Glutamatergic neuron (in vitro differentiated cells): ENCODE measurements at regions not wholly inside any gene's neighbourhood (a gene's known extent, or its start where the extent isn't known, plus 50 kb on each side); places are given as distances from the start of the nearest gene placed in this dataset.

Experiments
- DNase-seq: peaks from one replicate; pipeline ENCODE4 v3.0.0; 2022
- H3K27ac Mint-ChIP-seq: one replicate; pipeline ENCODE4 v1.8.0; 2020; ENCODE audit warnings: mild to moderate bottlenecking, mixed read lengths, inconsistent platforms; ENCODE audit not compliant: unreplicated experiment
- H3K27me3 Mint-ChIP-seq: one replicate; pipeline ENCODE4 v1.8.0; 2020; ENCODE audit warnings: mild to moderate bottlenecking, moderate library complexity, mixed read lengths, inconsistent platforms; ENCODE audit not compliant: unreplicated experiment
- H3K36me3 Mint-ChIP-seq: one replicate; pipeline ENCODE4 v1.8.0; 2020; ENCODE audit warnings: mild to moderate bottlenecking, mixed read lengths, inconsistent platforms; ENCODE audit not compliant: unreplicated experiment
- H3K4me1 Mint-ChIP-seq: one replicate; pipeline ENCODE4 v1.8.0; 2020; ENCODE audit warnings: mild to moderate bottlenecking, low read depth, mixed read lengths, inconsistent platforms; ENCODE audit not compliant: unreplicated experiment
- H3K4me3 Mint-ChIP-seq: one replicate; pipeline ENCODE4 v1.8.0; 2020; ENCODE audit warnings: mild to moderate bottlenecking, mixed read lengths, inconsistent platforms; ENCODE audit not compliant: unreplicated experiment
- H3K9me3 Mint-ChIP-seq: one replicate; pipeline ENCODE4 v1.8.0; 2020; ENCODE audit warnings: mild to moderate bottlenecking, moderate library complexity, mixed read lengths, inconsistent platforms; ENCODE audit not compliant: unreplicated experiment
- TF ChIP-seq, protein P1 (sequence below): fragments of 200-600 bp; sonication (generic); IDR thresholded peaks from one replicate; pipeline ENCODE4 v1.5.0; 2021; ENCODE audit not compliant: partially characterized antibody, unreplicated experiment

DNA sequence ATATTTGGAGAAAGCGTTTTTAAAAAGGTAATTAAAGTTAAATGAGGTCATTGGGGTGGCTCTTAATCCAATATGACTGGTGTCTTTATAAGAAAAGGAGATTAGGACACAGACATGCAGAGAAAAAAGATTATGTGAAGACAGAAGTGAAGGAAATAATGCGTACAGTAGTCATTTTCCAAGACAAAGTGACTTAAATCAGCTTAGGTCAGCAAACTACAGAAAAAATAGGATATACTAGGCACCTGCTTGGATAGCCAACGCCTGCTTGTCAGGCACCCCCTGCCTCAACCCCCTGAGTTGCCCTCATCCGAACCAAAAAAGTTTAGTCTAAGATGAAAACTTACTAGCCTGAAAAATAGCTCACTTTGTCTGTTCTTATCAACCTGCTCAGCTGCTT is 58.2 kb upstream of the SPAG17 start:
- no peak overlapping the region for H3K4me3 Mint-ChIP-seq
- H3K36me3 Mint-ChIP-seq, result peaks cover 11% of the 10 kb centered on the region
- H3K27me3 Mint-ChIP-seq, result no peaks in the 10 kb centered on the region
- TF ChIP-seq, protein P1, sequence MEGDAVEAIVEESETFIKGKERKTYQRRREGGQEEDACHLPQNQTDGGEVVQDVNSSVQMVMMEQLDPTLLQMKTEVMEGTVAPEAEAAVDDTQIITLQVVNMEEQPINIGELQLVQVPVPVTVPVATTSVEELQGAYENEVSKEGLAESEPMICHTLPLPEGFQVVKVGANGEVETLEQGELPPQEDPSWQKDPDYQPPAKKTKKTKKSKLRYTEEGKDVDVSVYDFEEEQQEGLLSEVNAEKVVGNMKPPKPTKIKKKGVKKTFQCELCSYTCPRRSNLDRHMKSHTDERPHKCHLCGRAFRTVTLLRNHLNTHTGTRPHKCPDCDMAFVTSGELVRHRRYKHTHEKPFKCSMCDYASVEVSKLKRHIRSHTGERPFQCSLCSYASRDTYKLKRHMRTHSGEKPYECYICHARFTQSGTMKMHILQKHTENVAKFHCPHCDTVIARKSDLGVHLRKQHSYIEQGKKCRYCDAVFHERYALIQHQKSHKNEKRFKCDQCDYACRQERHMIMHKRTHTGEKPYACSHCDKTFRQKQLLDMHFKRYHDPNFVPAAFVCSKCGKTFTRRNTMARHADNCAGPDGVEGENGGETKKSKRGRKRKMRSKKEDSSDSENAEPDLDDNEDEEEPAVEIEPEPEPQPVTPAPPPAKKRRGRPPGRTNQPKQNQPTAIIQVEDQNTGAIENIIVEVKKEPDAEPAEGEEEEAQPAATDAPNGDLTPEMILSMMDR, result no peak
- H3K27ac Mint-ChIP-seq, result no peak overlapping the region
- DNase-seq, result no peak
- H3K9me3 Mint-ChIP-seq, result peaks cover 2% of the 10 kb centered on the region
- H3K4me1 Mint-ChIP-seq, result no peaks in the 10 kb centered on the region
